Naive B cell (primary cell): ENCODE measurements at regions not wholly inside any gene's neighbourhood (a gene's known extent, or its start where the extent isn't known, plus 50 kb on each side); places are given as distances from the start of the nearest gene placed in this dataset.
A peak's percentile ranks its signal among the peaks of the same experiment; 100 is the strongest.
"Not testable (repeated sequence)": the region's sequence is repeated elsewhere in the genome, so short reads cannot be mapped to it uniquely, and the experiment has no call there.

Source experiments
- ATAC-seq, 2 donors: fragments of 150-1000 bp; cut with Tn5 transposase; 2 replicates each; pipeline ENCODE4 v1.10.0; 2021; ENCODE audit warnings: low read depth in 2 of 2, mild to moderate bottlenecking in 2 of 2, moderate library complexity in 2 of 2
- DNase-seq: peaks from one replicate; pipeline ENCODE4 v3.0.0; 2022
- H3K27ac Mint-ChIP-seq, 6 donors: one replicate each; pipeline ENCODE4 v1.8.0; 2020 to 2022; ENCODE audit warnings: mild to moderate bottlenecking in 6 of 6, mixed read lengths in 6 of 6, moderate library complexity in 5 of 6, inconsistent platforms in 2 of 6
- H3K27me3 Mint-ChIP-seq, 3 donors: one replicate each; pipeline ENCODE4 v1.8.0; 2021 to 2022; ENCODE audit warnings: mixed read lengths in 3 of 3, mild to moderate bottlenecking in 1 of 3
- H3K36me3 Mint-ChIP-seq, 2 donors: one replicate each; pipeline ENCODE4 v1.8.0; 2020 to 2022; ENCODE audit warnings: mixed read lengths in 2 of 2, inconsistent platforms in 1 of 2, mild to moderate bottlenecking in 1 of 2
- H3K4me1 Mint-ChIP-seq, 3 donors: one replicate each; pipeline ENCODE4 v1.8.0; 2020 to 2022; ENCODE audit warnings: mixed read lengths in 3 of 3, inconsistent platforms in 1 of 3, mild to moderate bottlenecking in 1 of 3, moderate library complexity in 1 of 3
- H3K4me3 Mint-ChIP-seq, 8 donors: one replicate each; pipeline ENCODE4 v1.8.0; 2020 to 2022; ENCODE audit warnings: mild to moderate bottlenecking in 8 of 8, mixed read lengths in 8 of 8, moderate library complexity in 8 of 8, inconsistent platforms in 2 of 8
- H3K9me3 Mint-ChIP-seq, 7 donors: one replicate each; pipeline ENCODE4 v1.8.0; 2020 to 2022; ENCODE audit warnings: mixed read lengths in 7 of 7, mild to moderate bottlenecking in 5 of 7, inconsistent platforms in 2 of 7, moderate library complexity in 1 of 7

GRCh38 chr11:126149759-126150625 is 61.5 kb downstream of the RPUSD4 start:
- ATAC-seq = no peak
- Mint-ChIP-seq H3K27me3 (peaks cover 5 to 23% (median 10%) of the 10 kb centered on the region in 3 donors), H3K9me3 (peaks cover 7 to 28% (median 18%) of the 10 kb centered on the region in 7 donors), H3K4me3 (no peak overlapping the region), H3K36me3 (peaks cover 0 to 17% of the 10 kb centered on the region in 2 donors), H3K27ac (no peak overlapping the region), H3K4me1 (no peaks in the 10 kb centered on the region)
- no peak for DNase-seq

GRCh38 chr11:126148317-126148716 is 63.1 kb downstream of the RPUSD4 start:
- Mint-ChIP-seq H3K9me3 (peaks cover 7 to 28% (median 16%) of the 10 kb centered on the region in 7 donors), H3K36me3 (peaks cover 0 to 17% of the 10 kb centered on the region in 2 donors), H3K27ac (no peak overlapping the region), H3K4me1 (no peaks in the 10 kb centered on the region), H3K27me3 (peaks cover 5 to 18% (median 10%) of the 10 kb centered on the region in 3 donors), H3K4me3 (no peak overlapping the region)
- no peak for ATAC-seq
- DNase-seq = no peak

GRCh38 chr11:126147208-126148111 is 64.0 kb downstream of the RPUSD4 start:
- Mint-ChIP-seq H3K36me3 (peaks cover 0 to 16% of the 10 kb centered on the region in 2 donors), H3K4me3 (no peak overlapping the region), H3K9me3 (peaks cover 7 to 21% (median 14%) of the 10 kb centered on the region in 7 donors), H3K4me1 (no peaks in the 10 kb centered on the region), H3K27me3 (peaks cover 5 to 18% (median 10%) of the 10 kb centered on the region in 3 donors), H3K27ac (no peak overlapping the region)
- DNase-seq (no peak), ATAC-seq (no peak)

- no peak for DNase-seq
- Mint-ChIP-seq H3K27me3 (peaks cover 5 to 18% (median 10%) of the 10 kb centered on the region in 3 donors), H3K27ac (no peak overlapping the region), H3K9me3 (peaks cover 2 to 13% (median 7%) of the 10 kb centered on the region in 7 donors), H3K36me3 (peaks cover 0 to 8% of the 10 kb centered on the region in 2 donors), H3K4me1 (no peaks in the 10 kb centered on the region), H3K4me3 (no peak overlapping the region)
- no peak for ATAC-seq
These were observed 64.8 kb downstream of the RPUSD4 start for GRCh38 chr11:126146454-126147192.

GRCh38 chr11:126145954-126146353 is 65.5 kb downstream of the RPUSD4 start:
- H3K27ac Mint-ChIP-seq = no peak overlapping the region
- H3K36me3 Mint-ChIP-seq = peaks cover 0 to 7% of the 10 kb centered on the region in 2 donors
- H3K9me3 Mint-ChIP-seq = peaks cover 2 to 6% (median 5%) of the 10 kb centered on the region in 7 donors

GRCh38 chr11:126143491-126143890 is 68.0 kb downstream of the RPUSD4 start:
- H3K27me3 Mint-ChIP-seq = peaks cover 0 to 38% (median 20%) of the 10 kb centered on the region in 3 donors
- H3K36me3 Mint-ChIP-seq, ATAC-seq, H3K4me3 Mint-ChIP-seq, H3K4me1 Mint-ChIP-seq, H3K27ac Mint-ChIP-seq, H3K9me3 Mint-ChIP-seq, DNase-seq: not testable (repeated sequence)

More at GRCh38 chr11:126145954-126146353, 65.5 kb downstream of the RPUSD4 start:
- peaks cover 5 to 24% (median 12%) of the 10 kb centered on the region in 3 donors for H3K27me3 Mint-ChIP-seq
- DNase-seq (no peak), ATAC-seq (no peak)
- no peak overlapping the region for H3K4me3 Mint-ChIP-seq
- no peaks in the 10 kb centered on the region for H3K4me1 Mint-ChIP-seq

- Mint-ChIP-seq H3K4me3 (no peak overlapping the region), H3K27me3 (peaks cover 9 to 46% (median 20%) of the 10 kb centered on the region in 3 donors), H3K4me1 (no peaks in the 10 kb centered on the region), H3K27ac (no peak overlapping the region), H3K9me3 (peaks cover 0 to 4% (median 0%) of the 10 kb centered on the region in 7 donors), H3K36me3 (no peaks in the 10 kb centered on the region)
- DNase-seq (no peak), ATAC-seq (no peak)
These were observed 70.5 kb downstream of the RPUSD4 start for GRCh38 chr11:126140926-126141280.

GRCh38 chr11:126140201-126140925 is 71.1 kb downstream of the RPUSD4 start:
- no peak for DNase-seq

GRCh38 chr11:126139111-126140091 is 72.0 kb downstream of the RPUSD4 start:
- ATAC-seq (no peak), DNase-seq (no peak)
- Mint-ChIP-seq H3K4me1 (no peaks in the 10 kb centered on the region), H3K36me3 (no peaks in the 10 kb centered on the region), H3K27ac (no peak overlapping the region), H3K4me3 (no peak overlapping the region), H3K9me3 (peaks cover 0 to 4% (median 0%) of the 10 kb centered on the region in 7 donors), H3K27me3 (peaks cover 15 to 57% (median 20%) of the 10 kb centered on the region in 3 donors)

More at GRCh38 chr11:126140201-126140925, 71.1 kb downstream of the RPUSD4 start:
- Mint-ChIP-seq H3K9me3 (peaks cover 0 to 4% (median 0%) of the 10 kb centered on the region in 7 donors), H3K4me3 (no peak overlapping the region), H3K4me1 (no peaks in the 10 kb centered on the region), H3K36me3 (no peaks in the 10 kb centered on the region), H3K27me3 (peaks cover 12 to 49% (median 20%) of the 10 kb centered on the region in 3 donors), H3K27ac (peak overlapping the region in 1 of 6 donors; percentile 39)
- no peak for ATAC-seq

GRCh38 chr11:126138636-126139035 is 72.8 kb downstream of the RPUSD4 start:
- peaks cover 0 to 4% (median 0%) of the 10 kb centered on the region in 7 donors for H3K9me3 Mint-ChIP-seq
- H3K27ac Mint-ChIP-seq = no peak overlapping the region

GRCh38 chr11:126137136-126137535 is 74.3 kb downstream of the RPUSD4 start:
- Mint-ChIP-seq H3K27ac (no peak overlapping the region), H3K27me3 (peaks cover 15 to 60% (median 20%) of the 10 kb centered on the region in 3 donors), H3K9me3 (no peaks in the 10 kb centered on the region), H3K36me3 (no peaks in the 10 kb centered on the region), H3K4me1 (no peaks in the 10 kb centered on the region), H3K4me3 (no peak overlapping the region)
- no peak for ATAC-seq
- DNase-seq = no peak

More at GRCh38 chr11:126138636-126139035, 72.8 kb downstream of the RPUSD4 start:
- no peaks in the 10 kb centered on the region for H3K4me1 Mint-ChIP-seq
- peaks cover 15 to 60% (median 20%) of the 10 kb centered on the region in 3 donors for H3K27me3 Mint-ChIP-seq
- no peaks in the 10 kb centered on the region for H3K36me3 Mint-ChIP-seq
- H3K4me3 Mint-ChIP-seq = no peak overlapping the region
- ATAC-seq (no peak), DNase-seq (no peak)
